ENCODE measurements at regions not wholly inside any gene's neighbourhood (a gene's known extent, or its start where the extent isn't known, plus 50 kb on each side); places are given as distances from the start of the nearest gene placed in this dataset.

- TF ChIP-seq CTCF (IDR thresholded peaks at IDR 0.05) = no peak
- ChIA-PET POLR2A (interaction anchor here (0.9 to 1.5 kb wide), 3 partner anchors 65 to 96 kb away, joined by 4 to 10 read pairs (median 6); partner anchors contain the start of gene MSN), CTCF (interaction anchor here (0.6 to 1.9 kb wide), 3 partner anchors 9 to 508 kb away, joined by 3 to 5 read pairs (median 4); no protein-coding TSS in a partner anchor)
- ATAC-seq (ENCODE audit: low read depth) = no peak
- Mint-ChIP-seq H3K4me1 (peaks cover 46% of the 10 kb centered on the region), H3K27me3 (no peaks in the 10 kb centered on the region), H3K9me3 (no peaks in the 10 kb centered on the region), H3K27ac (peak overlapping the region; percentile 74), H3K4me3 (no peak overlapping the region), H3K36me3 (ENCODE audit: low read depth) (no peaks in the 10 kb centered on the region)
- DNase-seq = no peak
- intact Hi-C loops (cut with micrococcal nuclease) = no loop called here
These were observed 65.3 kb upstream of the MSN start for GRCh38 chrX:65602221-65602560.

GRCh38 chrX:65601530-65602220 is 65.8 kb upstream of the MSN start:
- Mint-ChIP-seq H3K27me3 (no peaks in the 10 kb centered on the region), H3K27ac (peak overlapping the region; percentile 74), H3K4me1 (peaks cover 50% of the 10 kb centered on the region), H3K36me3 (ENCODE audit: low read depth) (no peaks in the 10 kb centered on the region), H3K4me3 (no peak overlapping the region), H3K9me3 (no peaks in the 10 kb centered on the region)
- ChIA-PET POLR2A (interaction anchor here (0.9 to 1.5 kb wide), 3 partner anchors 66 to 97 kb away, joined by 4 to 10 read pairs (median 6); partner anchors contain the start of gene MSN), CTCF (interaction anchor here (1.2 to 1.9 kb wide), 2 partner anchors 10 to 508 kb away, joined by 3 to 5 read pairs; no protein-coding TSS in a partner anchor)
- intact Hi-C loops (cut with micrococcal nuclease) = no loop called here
- no peak for TF ChIP-seq CTCF (IDR thresholded peaks at IDR 0.05)
- ATAC-seq (ENCODE audit: low read depth) (peak; percentile 60), DNase-seq (no peak)

- H3K27me3 Mint-ChIP-seq = no peaks in the 10 kb centered on the region
- ChIA-PET POLR2A (interaction anchor here (0.8 to 1.5 kb wide), 3 partner anchors 78 to 97 kb away, joined by 3 to 10 read pairs (median 4); no protein-coding TSS in a partner anchor), CTCF (interaction anchor here (1.2 to 1.9 kb wide), 2 partner anchors 10 to 509 kb away, joined by 3 to 5 read pairs; no protein-coding TSS in a partner anchor)
- peaks cover 55% of the 10 kb centered on the region for H3K4me1 Mint-ChIP-seq
- no peak for TF ChIP-seq CTCF (IDR thresholded peaks at IDR 0.05)
- ATAC-seq (ENCODE audit: low read depth) (peak; percentile 12), DNase-seq (no peak)
- intact Hi-C loops (cut with micrococcal nuclease) = no loop called here
- H3K4me3 Mint-ChIP-seq = no peak overlapping the region
- peak overlapping the region; percentile 74 for H3K27ac Mint-ChIP-seq
- H3K9me3 Mint-ChIP-seq = no peaks in the 10 kb centered on the region
- H3K36me3 Mint-ChIP-seq (ENCODE audit: low read depth) = no peaks in the 10 kb centered on the region
These were observed 66.3 kb upstream of the MSN start for GRCh38 chrX:65601126-65601525.

GRCh38 chrX:65600106-65600505 is 65.5 kb upstream of the LAS1L start:
- Mint-ChIP-seq H3K36me3 (ENCODE audit: low read depth) (no peaks in the 10 kb centered on the region), H3K4me3 (no peak overlapping the region), H3K27ac (peak overlapping the region; percentile 76), H3K9me3 (no peaks in the 10 kb centered on the region), H3K27me3 (no peaks in the 10 kb centered on the region), H3K4me1 (peaks cover 66% of the 10 kb centered on the region)
- ATAC-seq (ENCODE audit: low read depth) (no peak), DNase-seq (no peak)
- intact Hi-C loops (cut with micrococcal nuclease) = no loop called here
- no peak for TF ChIP-seq CTCF (IDR thresholded peaks at IDR 0.05)
- ChIA-PET CTCF (interaction anchor here (1.3 kb wide), 1 partner anchor 98 kb away, joined by 3 read pairs; no protein-coding TSS in a partner anchor), POLR2A (interaction anchor here (0.8 kb wide), 1 partner anchor 79 kb away, joined by 3 read pairs; no protein-coding TSS in a partner anchor)

GRCh38 chrX:65598559-65599147 is 64.1 kb upstream of the LAS1L start:
- POLR2A ChIA-PET = interaction anchor here (0.7 kb wide), 1 partner anchor 108 kb away, joined by 3 read pairs; no protein-coding TSS in a partner anchor
- no peaks in the 10 kb centered on the region for H3K36me3 Mint-ChIP-seq (ENCODE audit: low read depth)
- H3K27me3 Mint-ChIP-seq = no peaks in the 10 kb centered on the region
- no peak for ATAC-seq (ENCODE audit: low read depth)
- H3K27ac Mint-ChIP-seq = peak overlapping the region; percentile 85
- peak overlapping the region; percentile 56 for H3K4me3 Mint-ChIP-seq
- peaks cover 66% of the 10 kb centered on the region for H3K4me1 Mint-ChIP-seq
- no peak for DNase-seq
- H3K9me3 Mint-ChIP-seq = no peaks in the 10 kb centered on the region
- CTCF ChIA-PET = no interaction called here
- intact Hi-C loops (cut with micrococcal nuclease) = loop anchor here (10.0 kb wide), 1 partner anchor 416 kb away; no protein-coding TSS in a partner anchor
- no peak for TF ChIP-seq CTCF (IDR thresholded peaks at IDR 0.05)

Data from activated B cell treated with CpG ODN at 0.5 μM for 24 hours (primary cell).